MM.1S (cell line): ENCODE measurements at regions not wholly inside any gene's neighbourhood (a gene's known extent, or its start where the extent isn't known, plus 50 kb on each side); places are given as distances from the start of the nearest gene placed in this dataset.

ENCODE experiments used
- DNase-seq: peaks from one replicate; pipeline ENCODE4 v3.0.0-alpha.2; 2015
- H2AFZ ChIP-seq: fragments of 300-600 bp; sonication (generic); 2 replicates; pipeline ENCODE4 v1.6.0; 2016; ENCODE audit warnings: antibody characterized with exemption, low read length
- H3F3A ChIP-seq: fragments of 300-600 bp; sonication (generic); 2 replicates; pipeline ENCODE4 v1.6.1; 2016; ENCODE audit warnings: mild to moderate bottlenecking, antibody characterized with exemption, low read length, moderate library complexity, mixed read lengths; ENCODE audit not compliant: insufficient read depth
- H3K27ac ChIP-seq: fragments of 300-600 bp; sonication (generic); 2 replicates; pipeline ENCODE4 v1.5.1; 2016; ENCODE audit warnings: mild to moderate bottlenecking, low read length
- H3K27me3 ChIP-seq: fragments of 300-600 bp; sonication (generic); replicated peaks from 2 replicates; pipeline ENCODE4 v1.6.0; 2016; ENCODE audit warnings: low read length; ENCODE audit not compliant: insufficient read depth
- H3K36me3 ChIP-seq: fragments of 300-600 bp; sonication (generic); replicated peaks from 2 replicates; pipeline ENCODE4 v1.6.1; 2016; ENCODE audit warnings: mild to moderate bottlenecking, low read length, mixed read lengths; ENCODE audit not compliant: insufficient read depth
- H3K4me1 ChIP-seq: fragments of 300-600 bp; sonication (generic); 2 replicates; pipeline ENCODE4 v1.6.1; 2016; ENCODE audit warnings: low read length, mixed read lengths
- H3K4me2 ChIP-seq: fragments of 300-600 bp; sonication (generic); 2 replicates; pipeline ENCODE4 v1.6.0; 2016; ENCODE audit warnings: low read depth, low read length
- H3K4me3 ChIP-seq: fragments of 300-600 bp; sonication (generic); 2 replicates; pipeline ENCODE4 v1.5.1; 2016; ENCODE audit warnings: low read length, mixed read lengths
- H3K79me2 ChIP-seq: fragments of 300-600 bp; sonication (generic); 2 replicates; pipeline ENCODE4 v1.6.1; 2016; ENCODE audit warnings: mixed run types, low read length, mixed read lengths
- H3K9ac ChIP-seq: fragments of 300-600 bp; sonication (generic); 2 replicates; pipeline ENCODE4 v1.6.1; 2016; ENCODE audit warnings: low read length, mixed read lengths
- H3K9me2 ChIP-seq: fragments of 300-600 bp; sonication (generic); replicated peaks from 2 replicates; pipeline ENCODE4 v1.6.1; 2016; ENCODE audit warnings: mild to moderate bottlenecking, low read length, mixed read lengths; ENCODE audit not compliant: insufficient read depth
- H3K9me3 ChIP-seq: fragments of 300-600 bp; sonication (generic); replicated peaks from 2 replicates; pipeline ENCODE4 v1.6.1; 2016; ENCODE audit warnings: mild to moderate bottlenecking, low read length, mixed read lengths; ENCODE audit not compliant: insufficient read depth
- H4K20me1 ChIP-seq: fragments of 300-600 bp; sonication (generic); 2 replicates; pipeline ENCODE4 v1.6.1; 2016; ENCODE audit warnings: mild to moderate bottlenecking, low read length, moderate library complexity, mixed read lengths; ENCODE audit not compliant: insufficient read depth
- EZH2 ChIP-seq: fragments of 300-600 bp; sonication (generic); optimal IDR thresholded peaks from 2 replicates; pipeline ENCODE3; 2017; ENCODE audit warnings: low read depth, mild to moderate bottlenecking, antibody characterized with exemption, low read length, mixed read lengths
- EZH2phosphoT487 ChIP-seq: fragments of 300-600 bp; sonication (generic); IDR thresholded peaks from 2 replicates; pipeline ENCODE4 v1.6.1; 2018; ENCODE audit warnings: antibody characterized with exemption, low read length
- TF ChIP-seq, protein P1 (sequence below): fragments of 300-600 bp; sonication (generic); IDR thresholded peaks from 2 replicates; pipeline ENCODE4 v1.5.1; 2016; ENCODE audit warnings: antibody characterized with exemption, low read length, mixed read lengths

- Histone ChIP-seq H3K9me2 (0 out of 2 replicates have a peak, but pooled peaks cover 4% of the 10 kb centered on the region), H3K4me1 (no peaks in the 10 kb centered on the region), H3K4me2 (no peak overlapping the region), H4K20me1 (no peaks in the 10 kb centered on the region), H3K36me3 (no peaks in the 10 kb centered on the region), H3K9ac (no peak overlapping the region), H3K9me3 (no peaks in the 10 kb centered on the region), H2AFZ (no peak overlapping the region), H3K4me3 (no peak overlapping the region), H3K27ac (no peak overlapping the region), H3K27me3 (no peaks in the 10 kb centered on the region), H3F3A (no peaks in the 10 kb centered on the region), H3K79me2 (no peaks in the 10 kb centered on the region)
- TF ChIP-seq, protein P1, sequence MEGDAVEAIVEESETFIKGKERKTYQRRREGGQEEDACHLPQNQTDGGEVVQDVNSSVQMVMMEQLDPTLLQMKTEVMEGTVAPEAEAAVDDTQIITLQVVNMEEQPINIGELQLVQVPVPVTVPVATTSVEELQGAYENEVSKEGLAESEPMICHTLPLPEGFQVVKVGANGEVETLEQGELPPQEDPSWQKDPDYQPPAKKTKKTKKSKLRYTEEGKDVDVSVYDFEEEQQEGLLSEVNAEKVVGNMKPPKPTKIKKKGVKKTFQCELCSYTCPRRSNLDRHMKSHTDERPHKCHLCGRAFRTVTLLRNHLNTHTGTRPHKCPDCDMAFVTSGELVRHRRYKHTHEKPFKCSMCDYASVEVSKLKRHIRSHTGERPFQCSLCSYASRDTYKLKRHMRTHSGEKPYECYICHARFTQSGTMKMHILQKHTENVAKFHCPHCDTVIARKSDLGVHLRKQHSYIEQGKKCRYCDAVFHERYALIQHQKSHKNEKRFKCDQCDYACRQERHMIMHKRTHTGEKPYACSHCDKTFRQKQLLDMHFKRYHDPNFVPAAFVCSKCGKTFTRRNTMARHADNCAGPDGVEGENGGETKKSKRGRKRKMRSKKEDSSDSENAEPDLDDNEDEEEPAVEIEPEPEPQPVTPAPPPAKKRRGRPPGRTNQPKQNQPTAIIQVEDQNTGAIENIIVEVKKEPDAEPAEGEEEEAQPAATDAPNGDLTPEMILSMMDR = no peak
- TF ChIP-seq EZH2 = no peak
- TF ChIP-seq EZH2phosphoT487 = no peak
- no peak for DNase-seq
Measured at GRCh38 chr5:152619756-152620155, 214.7 kb upstream of the NMUR2 start.

DNA sequence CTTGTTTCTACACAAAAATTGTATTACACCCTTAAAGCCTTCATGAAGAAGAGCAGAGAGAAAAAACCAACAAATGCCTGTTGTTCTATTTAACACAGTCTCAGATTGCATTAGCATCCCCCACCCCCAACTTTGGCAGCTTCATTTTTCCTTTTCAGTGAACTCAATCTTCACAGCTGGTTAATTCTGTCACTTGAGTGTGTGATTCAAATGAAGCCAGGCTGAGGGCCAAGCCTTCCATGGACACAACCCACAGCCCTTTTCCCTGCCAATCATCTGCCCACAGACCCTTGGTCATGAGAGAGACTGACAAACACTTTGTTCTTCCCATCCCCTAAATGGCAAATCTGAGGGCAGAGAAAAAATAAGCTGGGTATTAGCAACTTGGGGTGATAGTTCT is 217.5 kb upstream of the NMUR2 start:
- no peak for DNase-seq

GRCh38 chr5:152623951-152624350 is 218.9 kb upstream of the NMUR2 start:
- Histone ChIP-seq H3K27me3 (no peaks in the 10 kb centered on the region), H3K79me2 (no peaks in the 10 kb centered on the region), H3K4me3 (no peak overlapping the region), H4K20me1 (no peaks in the 10 kb centered on the region), H3K27ac (no peak overlapping the region), H3K4me1 (no peaks in the 10 kb centered on the region), H2AFZ (no peak overlapping the region), H3K9me2 (0 out of 2 replicates have a peak, but pooled peaks cover 4% of the 10 kb centered on the region), H3K4me2 (no peak overlapping the region), H3F3A (no peaks in the 10 kb centered on the region), H3K9ac (no peak overlapping the region), H3K9me3 (no peaks in the 10 kb centered on the region), H3K36me3 (no peaks in the 10 kb centered on the region)
- TF ChIP-seq, protein P1 = no peak
- TF ChIP-seq EZH2phosphoT487 = no peak
- TF ChIP-seq EZH2 = no peak
- DNase-seq = no peak

More for the DNA sequence above, 217.5 kb upstream of the NMUR2 start:
- no peak overlapping the region for H2AFZ ChIP-seq
- H3K27me3 ChIP-seq = no peaks in the 10 kb centered on the region
- H3K4me1 ChIP-seq = no peaks in the 10 kb centered on the region
- no peaks in the 10 kb centered on the region for H3K36me3 ChIP-seq
- H3K9me2 ChIP-seq = 0 out of 2 replicates have a peak, but pooled peaks cover 4% of the 10 kb centered on the region
- H3K4me2 ChIP-seq = no peak overlapping the region
- no peaks in the 10 kb centered on the region for H3K79me2 ChIP-seq
- no peak overlapping the region for H3K4me3 ChIP-seq
- H3K27ac ChIP-seq = no peak overlapping the region
- no peaks in the 10 kb centered on the region for H4K20me1 ChIP-seq
- no peak overlapping the region for H3K9ac ChIP-seq
- H3K9me3 ChIP-seq = no peaks in the 10 kb centered on the region
- H3F3A ChIP-seq = no peaks in the 10 kb centered on the region
- TF ChIP-seq EZH2phosphoT487 (no peak), EZH2 (no peak)
- TF ChIP-seq, protein P1 = no peak
